H1 (cell line): ENCODE measurements at regions not wholly inside any gene's neighbourhood (a gene's known extent, or its start where the extent isn't known, plus 50 kb on each side); places are given as distances from the start of the nearest gene placed in this dataset.

ENCODE experiments used
- ASH2L ChIP-seq: fragments of 200-600, 300-600 bp; sonication (generic); IDR thresholded peaks from one replicate; pipeline ENCODE4 v1.7.1; 2017; ENCODE audit warnings: low read length
- CTCF ChIP-seq, 3 experiments: IDR thresholded peaks; 1 replicate in 2 of 3; 2 replicates in 1 of 3; pipeline versions ENCODE4 v1.5.1 to v1.6.1; 2011; ENCODE audit warnings: low read length in 3 of 3, mild to moderate bottlenecking in 3 of 3, inconsistent platforms in 2 of 3, low read depth in 1 of 3, moderate library complexity in 1 of 3; ENCODE audit not compliant: insufficient read depth in 1 of 3; ENCODE audit errors: control extremely low read depth in 1 of 3
- POLR2A ChIP-seq, 2 experiments: IDR thresholded peaks; 1 replicate in 1 of 2; 2 replicates in 1 of 2; pipeline ENCODE4 v1.6.1; 2011; ENCODE audit warnings: low read depth in 2 of 2, low read length in 2 of 2, mild to moderate bottlenecking in 2 of 2; ENCODE audit errors: control extremely low read depth in 1 of 2
- POLR2AphosphoS5 ChIP-seq: IDR thresholded peaks from 2 replicates; pipeline ENCODE4 v1.6.1; 2011; ENCODE audit warnings: low read depth, low read length
- SIN3A ChIP-seq, 2 experiments: IDR thresholded peaks in 1 of 2; conservative IDR thresholded peaks in 1 of 2; 2 replicates each; pipeline ENCODE4 v1.6.1; 2011 to 2012; ENCODE audit warnings: low read length in 2 of 2, improper control_type of control experiment in 1 of 2, low read depth in 1 of 2, mild to moderate bottlenecking in 1 of 2
- SP1 ChIP-seq: IDR thresholded peaks from 2 replicates; pipeline ENCODE4 v1.6.1; 2011; ENCODE audit warnings: low read depth, low read length
- TAF7 ChIP-seq: optimal IDR thresholded peaks from 2 replicates; pipeline ENCODE3; 2011; ENCODE audit warnings: low read depth, mild to moderate bottlenecking, inconsistent platforms, low read length, moderate library complexity, borderline replicate concordance
- TCF12 ChIP-seq: IDR thresholded peaks from 2 replicates; pipeline ENCODE4 v1.6.1; 2011; ENCODE audit warnings: low read depth, mild to moderate bottlenecking, low read length
- TEAD4 ChIP-seq: IDR thresholded peaks from 2 replicates; pipeline ENCODE4 v1.6.1; 2012; ENCODE audit warnings: low read depth, low read length, inconsistent platforms, mixed read lengths
- USF2 ChIP-seq: IDR thresholded peaks from 2 replicates; pipeline ENCODE4 v1.6.1; 2011; ENCODE audit warnings: low read length, improper control_type of control experiment

- no peak for TF ChIP-seq ASH2L
- TF ChIP-seq TCF12 = no peak
- no peak for TF ChIP-seq SIN3A (conservative IDR thresholded peaks at IDR 0.05 in 1 of 2, IDR thresholded peaks at IDR 0.05 in 1 of 2; ENCODE audit: low read depth in 1 of 2, low read length in 2 of 2)
- no peak for TF ChIP-seq TEAD4
- TF ChIP-seq TAF7 = no peak
- TF ChIP-seq CTCF (IDR thresholded peaks at IDR 0.05; ENCODE audit: control extremely low read depth in 1 of 3, insufficient read depth in 1 of 3, low read depth in 1 of 3, low read length in 3 of 3) = no peak
- TF ChIP-seq POLR2AphosphoS5 = no peak
- no peak for TF ChIP-seq USF2
- TF ChIP-seq POLR2A (IDR thresholded peaks at IDR 0.05; ENCODE audit: control extremely low read depth in 1 of 2, low read depth in 2 of 2, low read length in 2 of 2) = no peak
- TF ChIP-seq SP1 = no peak
These were observed 178.0 kb upstream of the MIR17HG start for GRCh38 chr13:91169321-91170050.
